ENCODE measurements at regions not wholly inside any gene's neighbourhood (a gene's known extent, or its start where the extent isn't known, plus 50 kb on each side); places are given as distances from the start of the nearest gene placed in this dataset.
"Not testable (repeated sequence)": the region's sequence is repeated elsewhere in the genome, so short reads cannot be mapped to it uniquely, and the experiment has no call there.

- DNase-seq (ENCODE audit: low spot score): no peak
These were observed 104.5 kb downstream of the ZMAT3 start for GRCh38 chr3:178967177-178967532.

- no peak for DNase-seq (ENCODE audit: low spot score)
These were observed 105.1 kb downstream of the ZMAT3 start for GRCh38 chr3:178966299-178967176.

GRCh38 chr3:178964551-178964950, 107.1 kb downstream of the ZMAT3 start:
- DNase-seq (ENCODE audit: low spot score): no peak

GRCh38 chr3:178960918-178961317, 110.7 kb downstream of the ZMAT3 start:
- DNase-seq (ENCODE audit: low spot score): no peak

- no peak for DNase-seq (ENCODE audit: low spot score)
These were observed 111.4 kb downstream of the ZMAT3 start for GRCh38 chr3:178960181-178960580.

- peak; percentile 33 for DNase-seq (ENCODE audit: low spot score)
These were observed 120.9 kb downstream of the ZMAT3 start for GRCh38 chr3:178950676-178951075.

- no peak for DNase-seq (ENCODE audit: low spot score)
These were observed 121.7 kb downstream of the ZMAT3 start for GRCh38 chr3:178949896-178950295.

GRCh38 chr3:178948546-178948945, 123.1 kb downstream of the ZMAT3 start:
- no peak for DNase-seq (ENCODE audit: low spot score)

GRCh38 chr3:178947738-178948137, 123.9 kb downstream of the ZMAT3 start:
- no peak for DNase-seq (ENCODE audit: low spot score)

- not testable (repeated sequence) for DNase-seq (ENCODE audit: low spot score)
These were observed 129.3 kb downstream of the ZMAT3 start for GRCh38 chr3:178942261-178942660.

- DNase-seq (ENCODE audit: low spot score): no peak
These were observed 141.5 kb downstream of the ZMAT3 start for GRCh38 chr3:178930116-178930515.

GRCh38 chr3:178916223-178916622, 155.4 kb downstream of the ZMAT3 start:
- no peak for DNase-seq (ENCODE audit: low spot score)

GRCh38 chr3:178915365-178915764, 156.2 kb downstream of the ZMAT3 start:
- no peak for DNase-seq (ENCODE audit: low spot score)

- no peak for DNase-seq (ENCODE audit: low spot score)
These were observed 164.5 kb downstream of the ZMAT3 start for GRCh38 chr3:178907081-178907480.

GRCh38 chr3:178901204-178901603, 170.4 kb downstream of the ZMAT3 start:
- DNase-seq (ENCODE audit: low spot score): no peak

- no peak for DNase-seq (ENCODE audit: low spot score)
These were observed 171.5 kb downstream of the ZMAT3 start for GRCh38 chr3:178900029-178900646.

GRCh38 chr3:178895178-178895789, 176.3 kb downstream of the ZMAT3 start:
- DNase-seq (ENCODE audit: low spot score): no peak
